ENCODE measurements at regions not wholly inside any gene's neighbourhood (a gene's known extent, or its start where the extent isn't known, plus 50 kb on each side); places are given as distances from the start of the nearest gene placed in this dataset.

DNA sequence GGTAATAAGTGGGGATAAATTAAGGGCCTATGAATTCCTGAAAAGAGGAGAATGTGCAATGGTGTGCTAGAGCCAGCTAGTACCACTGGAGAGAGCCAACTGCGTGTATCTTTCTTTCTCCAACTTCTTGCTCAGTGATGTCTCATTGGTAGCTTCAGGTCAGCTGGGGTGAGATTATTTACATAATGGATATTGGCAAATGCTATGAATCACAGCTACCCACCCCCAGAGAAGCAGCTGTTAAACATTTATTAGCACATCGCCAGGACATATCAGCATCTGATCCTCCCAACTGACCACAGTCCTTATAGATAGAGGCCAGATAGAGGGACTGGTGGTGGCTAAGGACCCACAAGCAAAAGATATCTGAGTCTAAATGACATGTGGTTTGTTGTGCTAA lies 421.3 kb downstream of the ACTL7B start:
- TF ChIP-seq, protein P1, sequence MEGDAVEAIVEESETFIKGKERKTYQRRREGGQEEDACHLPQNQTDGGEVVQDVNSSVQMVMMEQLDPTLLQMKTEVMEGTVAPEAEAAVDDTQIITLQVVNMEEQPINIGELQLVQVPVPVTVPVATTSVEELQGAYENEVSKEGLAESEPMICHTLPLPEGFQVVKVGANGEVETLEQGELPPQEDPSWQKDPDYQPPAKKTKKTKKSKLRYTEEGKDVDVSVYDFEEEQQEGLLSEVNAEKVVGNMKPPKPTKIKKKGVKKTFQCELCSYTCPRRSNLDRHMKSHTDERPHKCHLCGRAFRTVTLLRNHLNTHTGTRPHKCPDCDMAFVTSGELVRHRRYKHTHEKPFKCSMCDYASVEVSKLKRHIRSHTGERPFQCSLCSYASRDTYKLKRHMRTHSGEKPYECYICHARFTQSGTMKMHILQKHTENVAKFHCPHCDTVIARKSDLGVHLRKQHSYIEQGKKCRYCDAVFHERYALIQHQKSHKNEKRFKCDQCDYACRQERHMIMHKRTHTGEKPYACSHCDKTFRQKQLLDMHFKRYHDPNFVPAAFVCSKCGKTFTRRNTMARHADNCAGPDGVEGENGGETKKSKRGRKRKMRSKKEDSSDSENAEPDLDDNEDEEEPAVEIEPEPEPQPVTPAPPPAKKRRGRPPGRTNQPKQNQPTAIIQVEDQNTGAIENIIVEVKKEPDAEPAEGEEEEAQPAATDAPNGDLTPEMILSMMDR (IDR thresholded peaks at IDR 0.05; ENCODE audit: low read depth, low read length) = no peak
- no peak for TF ChIP-seq EZH2phosphoT487 (IDR thresholded peaks at IDR 0.05; ENCODE audit: low read depth)
